MM.1S (cell line): ENCODE measurements at regions not wholly inside any gene's neighbourhood (a gene's known extent, or its start where the extent isn't known, plus 50 kb on each side); places are given as distances from the start of the nearest gene placed in this dataset.
"Not testable (repeated sequence)": the region's sequence is repeated elsewhere in the genome, so short reads cannot be mapped to it uniquely, and the experiment has no call there.

Experiments used
- CTCF ChIP-seq: fragments of 300-600 bp; sonication (generic); IDR thresholded peaks from 2 replicates; pipeline ENCODE4 v1.5.1; 2016; ENCODE audit warnings: antibody characterized with exemption, low read length, mixed read lengths
- EZH2 ChIP-seq: fragments of 300-600 bp; sonication (generic); optimal IDR thresholded peaks from 2 replicates; pipeline ENCODE3; 2017; ENCODE audit warnings: low read depth, mild to moderate bottlenecking, antibody characterized with exemption, low read length, mixed read lengths
- EZH2phosphoT487 ChIP-seq: fragments of 300-600 bp; sonication (generic); IDR thresholded peaks from 2 replicates; pipeline ENCODE4 v1.6.1; 2018; ENCODE audit warnings: antibody characterized with exemption, low read length

DNA sequence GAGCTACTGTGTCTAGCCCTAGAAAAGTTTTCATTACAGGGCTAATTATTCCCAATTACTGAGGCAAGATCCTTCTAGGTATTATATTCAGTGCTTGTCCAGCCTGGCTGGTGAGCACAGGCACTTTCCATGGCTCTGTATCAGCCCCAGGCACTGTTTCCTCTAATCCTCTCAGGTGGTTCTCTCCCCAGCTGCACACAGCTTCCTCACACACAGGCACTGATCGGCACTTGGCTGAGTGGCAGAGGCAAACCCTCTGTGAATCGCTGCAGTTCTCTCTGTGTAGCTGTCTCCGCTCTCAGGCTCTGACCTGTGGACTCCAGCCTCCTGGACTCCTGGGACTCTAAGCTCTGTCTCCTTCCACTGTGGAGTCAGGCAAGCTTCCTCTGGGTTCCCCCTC is 318.1 kb downstream of the KLF13 start:
- TF ChIP-seq CTCF, EZH2, EZH2phosphoT487: not testable (repeated sequence)
